Hematopoietic multipotent progenitor cell treated with erythropoietin and hydrocortisone succinate and interleukin-3 and kit ligand, for 8 days (in vitro differentiated cells): ENCODE measurements at regions not wholly inside any gene's neighbourhood (a gene's known extent, or its start where the extent isn't known, plus 50 kb on each side); places are given as distances from the start of the nearest gene placed in this dataset.

Experiments used
- DNase-seq: peaks from one replicate; pipeline ENCODE4 v3.0.0-alpha.2; 2015

GRCh38 chr9:108083796-108084352 lies 594.3 kb upstream of the KLF4 start:
- no peak for DNase-seq

- DNase-seq, result no peak
These were observed 593.7 kb upstream of the KLF4 start for GRCh38 chr9:108083160-108083750.

GRCh38 chr9:108081112-108081511 lies 591.5 kb upstream of the KLF4 start:
- DNase-seq, result no peak

GRCh38 chr9:108080285-108080684 lies 590.7 kb upstream of the KLF4 start:
- DNase-seq, result no peak

GRCh38 chr9:108078811-108079210 lies 589.2 kb upstream of the KLF4 start:
- DNase-seq, result no peak

- no peak for DNase-seq
These were observed 588.8 kb upstream of the KLF4 start for GRCh38 chr9:108078375-108078774.

GRCh38 chr9:108077556-108077955 lies 588.0 kb upstream of the KLF4 start:
- DNase-seq, result no peak

- DNase-seq, result no peak
These were observed 585.3 kb upstream of the KLF4 start for GRCh38 chr9:108074900-108075299.

GRCh38 chr9:108073823-108074222 lies 584.3 kb upstream of the KLF4 start:
- DNase-seq, result no peak

- DNase-seq, result no peak
These were observed 583.2 kb upstream of the KLF4 start for GRCh38 chr9:108072740-108073139.

GRCh38 chr9:108070861-108071260 lies 581.3 kb upstream of the KLF4 start:
- no peak for DNase-seq

- DNase-seq, result no peak
These were observed 580.4 kb upstream of the KLF4 start for GRCh38 chr9:108069991-108070390.

GRCh38 chr9:108062680-108063079 lies 573.1 kb upstream of the KLF4 start:
- DNase-seq, result no peak

GRCh38 chr9:108060175-108060574 lies 570.6 kb upstream of the KLF4 start:
- no peak for DNase-seq

GRCh38 chr9:108058135-108058814 lies 568.7 kb upstream of the KLF4 start:
- no peak for DNase-seq

GRCh38 chr9:108057421-108058134 lies 568.0 kb upstream of the KLF4 start:
- no peak for DNase-seq

- no peak for DNase-seq
These were observed 567.3 kb upstream of the KLF4 start for GRCh38 chr9:108056805-108057386.

GRCh38 chr9:108056084-108056804 lies 566.7 kb upstream of the KLF4 start:
- DNase-seq, result no peak

- no peak for DNase-seq
These were observed 564.6 kb upstream of the KLF4 start for GRCh38 chr9:108054131-108054630.

GRCh38 chr9:108053555-108054061 lies 564.0 kb upstream of the KLF4 start:
- no peak for DNase-seq

- DNase-seq, result no peak
These were observed 563.0 kb upstream of the KLF4 start for GRCh38 chr9:108052431-108053080.

GRCh38 chr9:108050894-108051293 lies 561.3 kb upstream of the KLF4 start:
- no peak for DNase-seq
